Activated CD4-positive, alpha-beta memory T cell treated with anti-CD3 and anti-CD28 coated beads, Interleukin-2, amount 10 ng/mL, durations not matched to agents 7 days and 5 days (primary cell): ENCODE measurements at regions not wholly inside any gene's neighbourhood (a gene's known extent, or its start where the extent isn't known, plus 50 kb on each side); places are given as distances from the start of the nearest gene placed in this dataset.

Experiments
- CTCF ChIA-PET: fragments of 350-600 bp; sonication (Branson Sonifier 250); formaldehyde crosslinking; loops from one replicate; lab custom pipeline; 2021; ENCODE audit warnings: antibody characterized with exemption, inconsistent platforms; lab: Charles Lee
- POLR2A ChIA-PET: fragments of 350-600 bp; sonication (Branson Sonifier 250); formaldehyde crosslinking; loops from one replicate; lab custom pipeline; 2021; ENCODE audit warnings: antibody characterized with exemption; lab: Charles Lee
- DNase-seq: peaks from one replicate; pipeline ENCODE4 v3.0.0-alpha.2; 2020
- H3K27ac Mint-ChIP-seq: one replicate; pipeline ENCODE4 v1.8.0; 2021; ENCODE audit warnings: mild to moderate bottlenecking, mixed read lengths
- H3K27me3 Mint-ChIP-seq: one replicate; pipeline ENCODE4 v1.8.0; 2021; ENCODE audit warnings: mixed read lengths
- H3K36me3 Mint-ChIP-seq: one replicate; pipeline ENCODE4 v1.8.0; 2021; ENCODE audit warnings: low read depth, mixed read lengths
- H3K4me1 Mint-ChIP-seq: one replicate; pipeline ENCODE4 v1.8.0; 2021; ENCODE audit warnings: mixed read lengths
- H3K4me3 Mint-ChIP-seq: one replicate; pipeline ENCODE4 v1.8.0; 2021; ENCODE audit warnings: mild to moderate bottlenecking, mixed read lengths
- H3K9me3 Mint-ChIP-seq: one replicate; pipeline ENCODE4 v1.8.0; 2021; ENCODE audit warnings: mixed read lengths

DNA sequence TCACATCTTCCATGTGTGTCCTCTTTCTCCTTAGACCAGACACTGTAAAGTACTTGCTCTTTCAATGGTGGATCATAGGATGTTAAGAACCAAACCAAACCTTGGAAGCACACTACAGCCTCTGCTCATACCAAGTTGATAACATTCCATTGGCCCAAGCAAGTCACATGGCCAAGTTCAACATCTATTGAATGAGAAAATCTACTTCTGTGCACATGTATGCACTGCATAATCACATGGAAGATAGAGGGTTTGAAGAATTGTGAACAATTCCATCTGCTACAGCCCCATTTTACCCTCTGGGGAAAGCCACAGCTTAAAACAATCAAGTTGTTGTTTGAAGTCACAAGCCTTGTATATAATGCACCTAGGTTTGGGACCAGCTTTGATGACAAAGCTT is 68.2 kb downstream of the MFAP3 start:
- Mint-ChIP-seq H3K36me3 (no peaks in the 10 kb centered on the region), H3K27me3 (no peaks in the 10 kb centered on the region), H3K9me3 (no peaks in the 10 kb centered on the region), H3K4me1 (no peaks in the 10 kb centered on the region), H3K27ac (no peak overlapping the region), H3K4me3 (no peak overlapping the region)
- POLR2A ChIA-PET = no interaction called here
- no peak for DNase-seq
- CTCF ChIA-PET = interaction anchor here (1.1 kb wide), 1 partner anchor 35 kb away, joined by 3 read pairs; no protein-coding TSS in a partner anchor

DNA sequence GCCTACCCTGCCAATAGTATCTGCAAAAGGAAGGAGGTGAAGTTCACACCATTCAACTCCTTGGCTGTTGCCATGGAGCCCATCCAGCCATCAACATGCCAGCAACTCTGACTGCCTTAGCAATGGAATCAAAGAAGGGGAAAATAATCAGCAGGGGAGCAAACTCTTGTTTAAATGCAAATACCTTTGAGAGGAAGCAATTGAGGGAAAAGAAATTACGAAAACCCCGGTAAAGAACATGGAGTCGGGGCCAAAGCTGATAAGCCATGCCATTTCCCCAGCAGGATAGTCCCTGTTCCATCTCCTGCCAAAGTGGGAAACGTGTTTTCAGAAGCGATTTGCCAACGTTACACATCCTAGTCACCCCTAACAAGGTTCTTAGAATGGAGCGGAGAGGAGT is 69.0 kb downstream of the MFAP3 start:
- ChIA-PET CTCF (interaction anchor here (1.2 to 1.6 kb wide), 2 partner anchors 16 to 49 kb away, joined by 3 read pairs; no protein-coding TSS in a partner anchor), POLR2A (no interaction called here)
- Mint-ChIP-seq H3K27ac (no peak overlapping the region), H3K27me3 (no peaks in the 10 kb centered on the region), H3K4me1 (no peaks in the 10 kb centered on the region), H3K36me3 (no peaks in the 10 kb centered on the region), H3K4me3 (no peak overlapping the region), H3K9me3 (no peaks in the 10 kb centered on the region)
- DNase-seq = no peak

DNA sequence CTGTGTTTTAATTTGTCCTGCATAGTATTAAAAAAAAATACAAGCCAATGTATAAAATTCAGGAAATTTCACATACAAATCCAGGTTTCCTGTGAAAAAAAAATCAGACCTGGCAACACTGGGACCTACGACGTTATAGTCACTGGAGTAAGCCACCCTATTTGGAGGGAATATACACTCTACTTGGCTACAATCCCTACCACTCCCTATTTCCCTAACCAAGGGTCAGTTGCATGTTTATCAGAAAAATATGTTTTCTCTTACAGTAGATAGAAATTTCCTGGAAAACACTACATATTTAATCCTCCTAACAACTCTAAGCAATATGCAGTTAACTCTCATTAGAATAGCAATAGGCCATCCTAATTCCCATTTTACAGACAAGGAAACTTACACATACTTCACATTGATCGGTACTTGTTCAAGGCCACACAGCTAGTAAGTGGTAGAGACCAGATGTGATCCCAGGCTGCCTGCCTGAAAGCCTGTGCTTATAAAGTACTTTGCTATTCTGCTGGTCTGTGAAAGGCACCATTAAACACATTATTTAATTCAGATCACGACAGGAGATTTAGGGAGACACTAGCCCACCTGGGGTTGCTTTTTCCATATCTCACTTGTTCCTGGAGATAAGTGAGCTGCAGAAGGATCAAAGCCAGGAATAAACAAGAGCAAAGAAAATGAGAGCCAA is 70.8 kb downstream of the MFAP3 start:
- Mint-ChIP-seq H3K27me3 (no peaks in the 10 kb centered on the region), H3K4me3 (no peak overlapping the region)
- POLR2A ChIA-PET = no interaction called here

DNA sequence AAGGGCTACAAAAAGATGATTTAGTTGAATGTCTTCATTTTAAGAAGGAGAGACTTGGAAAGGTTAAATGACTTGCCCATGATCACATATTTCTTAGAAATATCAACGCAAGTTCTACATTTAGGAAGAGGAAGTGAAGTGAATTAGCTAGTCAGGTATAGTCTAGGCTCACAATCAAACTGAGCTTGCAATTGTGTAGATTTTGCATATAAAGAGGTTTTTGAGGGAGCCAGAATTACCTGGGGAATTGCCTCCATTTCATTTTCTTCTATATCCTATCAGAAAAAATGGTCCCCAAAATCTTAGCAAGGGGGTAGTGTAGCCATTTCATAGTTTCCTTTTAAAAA is 71.3 kb downstream of the MFAP3 start:
- no peaks in the 10 kb centered on the region for H3K27me3 Mint-ChIP-seq
- H3K36me3 Mint-ChIP-seq = no peaks in the 10 kb centered on the region
- POLR2A ChIA-PET = no interaction called here
- H3K9me3 Mint-ChIP-seq = no peaks in the 10 kb centered on the region
- CTCF ChIA-PET = interaction anchor here (1.1 kb wide), 1 partner anchor 35 kb away, joined by 6 read pairs; no protein-coding TSS in a partner anchor
- H3K4me3 Mint-ChIP-seq = no peak overlapping the region
- H3K27ac Mint-ChIP-seq = no peak overlapping the region
- H3K4me1 Mint-ChIP-seq = no peaks in the 10 kb centered on the region
- no peak for DNase-seq

More for the DNA sequence above, 70.8 kb downstream of the MFAP3 start:
- DNase-seq = no peak
- Mint-ChIP-seq H3K4me1 (no peaks in the 10 kb centered on the region), H3K9me3 (no peaks in the 10 kb centered on the region), H3K36me3 (no peaks in the 10 kb centered on the region), H3K27ac (no peak overlapping the region)
- CTCF ChIA-PET = interaction anchor here (1.1 to 1.5 kb wide), 2 partner anchors 34 to 37 kb away, joined by 6 to 8 read pairs; no protein-coding TSS in a partner anchor

DNA sequence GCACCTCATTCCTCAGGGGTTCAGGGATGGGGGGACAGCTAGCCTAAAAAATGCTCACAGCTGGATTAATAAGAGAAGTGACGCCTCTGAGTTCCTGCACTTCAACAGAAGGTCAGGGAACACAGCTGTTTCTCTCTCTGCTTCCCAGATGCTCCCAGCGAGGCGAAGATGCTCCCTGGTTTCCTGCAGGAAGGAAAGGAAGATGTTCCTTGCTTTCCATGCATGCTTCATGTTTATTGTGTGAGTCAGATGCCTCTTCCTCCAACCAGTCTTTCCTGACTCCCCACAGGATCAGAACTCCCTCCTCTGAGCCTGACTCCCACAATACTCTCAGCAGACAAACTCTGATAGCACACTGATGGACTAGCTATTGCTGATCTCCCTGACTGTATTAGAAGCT is 71.9 kb downstream of the MFAP3 start:
- POLR2A ChIA-PET = no interaction called here
- H3K36me3 Mint-ChIP-seq = no peaks in the 10 kb centered on the region
- H3K4me3 Mint-ChIP-seq = no peak overlapping the region
- DNase-seq = no peak
- H3K27me3 Mint-ChIP-seq = no peaks in the 10 kb centered on the region
- CTCF ChIA-PET = interaction anchor here (1.1 kb wide), 1 partner anchor 36 kb away, joined by 6 read pairs; no protein-coding TSS in a partner anchor
- H3K4me1 Mint-ChIP-seq = no peaks in the 10 kb centered on the region
- no peak overlapping the region for H3K27ac Mint-ChIP-seq
- no peaks in the 10 kb centered on the region for H3K9me3 Mint-ChIP-seq

- no peaks in the 10 kb centered on the region for H3K4me1 Mint-ChIP-seq
- no peak for DNase-seq
- no peaks in the 10 kb centered on the region for H3K36me3 Mint-ChIP-seq
- H3K9me3 Mint-ChIP-seq = no peaks in the 10 kb centered on the region
- no peak overlapping the region for H3K27ac Mint-ChIP-seq
- ChIA-PET POLR2A (no interaction called here), CTCF (no interaction called here)
- no peak overlapping the region for H3K4me3 Mint-ChIP-seq
- H3K27me3 Mint-ChIP-seq = no peaks in the 10 kb centered on the region
These were observed 72.4 kb downstream of the MFAP3 start for GRCh38 chr5:154111214-154111613.

- Mint-ChIP-seq H3K36me3 (no peaks in the 10 kb centered on the region), H3K27ac (no peak overlapping the region), H3K4me1 (no peaks in the 10 kb centered on the region), H3K9me3 (no peaks in the 10 kb centered on the region), H3K27me3 (no peaks in the 10 kb centered on the region), H3K4me3 (no peak overlapping the region)
- DNase-seq = no peak
- ChIA-PET CTCF (interaction anchor here (1.4 kb wide), 1 partner anchor 40 kb away, joined by 6 read pairs; no protein-coding TSS in a partner anchor), POLR2A (no interaction called here)
These were observed 73.5 kb downstream of the MFAP3 start for GRCh38 chr5:154112255-154112654.

DNA sequence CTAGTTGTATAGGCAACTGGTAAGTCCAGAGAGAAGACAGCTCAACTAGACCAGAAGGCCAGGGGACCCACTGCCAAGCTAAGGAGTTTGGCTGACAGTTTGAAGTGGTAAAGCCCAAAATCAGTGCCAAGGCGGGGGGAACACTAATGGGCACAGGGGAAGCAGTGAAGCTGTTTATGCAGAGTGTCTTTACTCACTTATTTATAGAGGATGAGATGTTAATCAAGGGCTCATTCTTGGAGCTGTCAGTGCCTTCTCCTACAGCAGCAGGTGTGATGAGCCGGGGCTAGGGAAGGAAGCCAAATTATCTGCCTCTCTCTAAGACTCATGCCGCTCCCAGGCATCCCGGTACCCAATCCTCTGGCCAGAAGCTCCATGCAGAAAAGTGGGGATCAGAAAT is 75.2 kb upstream of the GALNT10 start:
- ChIA-PET CTCF (no interaction called here), POLR2A (no interaction called here)
- no peaks in the 10 kb centered on the region for H3K27me3 Mint-ChIP-seq
- DNase-seq = no peak
- H3K27ac Mint-ChIP-seq = no peak overlapping the region
- H3K4me3 Mint-ChIP-seq = no peak overlapping the region
- no peaks in the 10 kb centered on the region for H3K36me3 Mint-ChIP-seq
- no peaks in the 10 kb centered on the region for H3K9me3 Mint-ChIP-seq
- H3K4me1 Mint-ChIP-seq = no peaks in the 10 kb centered on the region

- H3K4me3 Mint-ChIP-seq = no peak overlapping the region
- H3K27ac Mint-ChIP-seq = no peak overlapping the region
- peaks cover 2% of the 10 kb centered on the region for H3K27me3 Mint-ChIP-seq
- H3K4me1 Mint-ChIP-seq = no peaks in the 10 kb centered on the region
- H3K9me3 Mint-ChIP-seq = no peaks in the 10 kb centered on the region
- no peak for DNase-seq
- ChIA-PET POLR2A (no interaction called here), CTCF (no interaction called here)
- no peaks in the 10 kb centered on the region for H3K36me3 Mint-ChIP-seq
These were observed 73.5 kb upstream of the GALNT10 start for GRCh38 chr5:154117050-154117449.

GRCh38 chr5:154117930-154118329 is 72.6 kb upstream of the GALNT10 start:
- no peaks in the 10 kb centered on the region for H3K9me3 Mint-ChIP-seq
- POLR2A ChIA-PET = no interaction called here

DNA sequence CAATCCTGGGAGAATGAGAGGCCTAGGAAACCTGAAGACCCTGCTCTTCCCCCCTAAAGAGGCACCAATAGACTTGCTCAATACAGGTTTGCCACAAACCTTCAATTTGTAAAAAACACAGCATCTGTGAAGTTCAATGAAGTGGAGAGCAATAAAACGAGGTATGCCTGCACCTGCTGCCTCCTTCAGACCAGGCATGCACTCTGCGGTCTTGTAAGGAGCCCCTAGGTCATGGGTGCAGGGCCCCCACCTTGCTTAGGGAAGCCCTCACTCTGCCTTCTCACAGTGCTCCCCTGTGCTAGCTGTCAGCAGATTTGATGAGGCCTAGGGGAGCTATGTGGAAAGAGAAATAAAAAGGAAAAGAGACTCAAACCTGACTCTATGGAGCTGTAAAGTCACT is 72.1 kb upstream of the GALNT10 start:
- no peak overlapping the region for H3K4me3 Mint-ChIP-seq
- no peaks in the 10 kb centered on the region for H3K9me3 Mint-ChIP-seq
- no peak overlapping the region for H3K27ac Mint-ChIP-seq
- no peaks in the 10 kb centered on the region for H3K4me1 Mint-ChIP-seq
- H3K36me3 Mint-ChIP-seq = no peaks in the 10 kb centered on the region
- ChIA-PET POLR2A (no interaction called here), CTCF (no interaction called here)
- DNase-seq = no peak
- H3K27me3 Mint-ChIP-seq = peaks cover 4% of the 10 kb centered on the region

More at GRCh38 chr5:154117930-154118329, 72.6 kb upstream of the GALNT10 start:
- H3K27ac Mint-ChIP-seq = no peak overlapping the region
- no peaks in the 10 kb centered on the region for H3K36me3 Mint-ChIP-seq
- peaks cover 2% of the 10 kb centered on the region for H3K27me3 Mint-ChIP-seq
- CTCF ChIA-PET = no interaction called here
- H3K4me3 Mint-ChIP-seq = no peak overlapping the region
- H3K4me1 Mint-ChIP-seq = no peaks in the 10 kb centered on the region
- no peak for DNase-seq

- no peak overlapping the region for H3K4me3 Mint-ChIP-seq
- no peaks in the 10 kb centered on the region for H3K4me1 Mint-ChIP-seq
- ChIA-PET CTCF (no interaction called here), POLR2A (no interaction called here)
- H3K36me3 Mint-ChIP-seq = no peaks in the 10 kb centered on the region
- DNase-seq = no peak
- no peak overlapping the region for H3K27ac Mint-ChIP-seq
- no peaks in the 10 kb centered on the region for H3K9me3 Mint-ChIP-seq
- H3K27me3 Mint-ChIP-seq = peaks cover 4% of the 10 kb centered on the region
These were observed 71.6 kb upstream of the GALNT10 start for GRCh38 chr5:154118893-154119336.

- no peaks in the 10 kb centered on the region for H3K36me3 Mint-ChIP-seq
- no peak for DNase-seq
- no peaks in the 10 kb centered on the region for H3K4me1 Mint-ChIP-seq
- no peaks in the 10 kb centered on the region for H3K9me3 Mint-ChIP-seq
- ChIA-PET CTCF (no interaction called here), POLR2A (no interaction called here)
- peaks cover 47% of the 10 kb centered on the region for H3K27me3 Mint-ChIP-seq
- no peak overlapping the region for H3K4me3 Mint-ChIP-seq
- H3K27ac Mint-ChIP-seq = no peak overlapping the region
These were observed 61.5 kb upstream of the GALNT10 start for GRCh38 chr5:154129013-154129412.

DNA sequence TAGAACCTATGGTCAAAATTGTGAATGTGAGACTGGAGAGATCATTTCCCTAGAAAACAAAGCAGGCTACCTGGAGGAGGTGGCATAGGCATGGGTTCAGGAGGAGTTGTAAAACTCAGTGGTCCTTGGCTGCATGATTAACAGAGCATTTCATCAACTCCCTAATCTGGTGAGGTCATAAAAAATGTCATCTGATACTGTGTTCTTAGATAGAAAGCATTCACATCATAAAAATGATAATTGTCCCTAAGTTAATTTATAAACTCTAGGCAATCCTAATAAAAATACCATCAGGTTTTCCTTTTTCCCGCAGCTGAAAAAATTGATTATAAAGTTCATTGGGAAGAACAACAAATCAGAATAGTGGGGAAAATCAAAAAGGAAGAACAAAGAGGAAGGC is 60.6 kb upstream of the GALNT10 start:
- no peak for DNase-seq
- no peaks in the 10 kb centered on the region for H3K9me3 Mint-ChIP-seq
- no peaks in the 10 kb centered on the region for H3K4me1 Mint-ChIP-seq
- no peak overlapping the region for H3K27ac Mint-ChIP-seq
- H3K4me3 Mint-ChIP-seq = no peak overlapping the region
- ChIA-PET POLR2A (no interaction called here), CTCF (interaction anchor here (1.1 kb wide), 1 partner anchor 27 kb away, joined by 4 read pairs; no protein-coding TSS in a partner anchor)
- peaks cover 40% of the 10 kb centered on the region for H3K27me3 Mint-ChIP-seq
- H3K36me3 Mint-ChIP-seq = no peaks in the 10 kb centered on the region
